ENCODE measurements at regions not wholly inside any gene's neighbourhood (a gene's known extent, or its start where the extent isn't known, plus 50 kb on each side); places are given as distances from the start of the nearest gene placed in this dataset.
"Not testable (repeated sequence)": the region's sequence is repeated elsewhere in the genome, so short reads cannot be mapped to it uniquely, and the experiment has no call there.

- DNase-seq (ENCODE audit: low spot score): no peak
Measured at GRCh38 chrX:34576864-34577263, 80.2 kb downstream of the TMEM47 start.

GRCh38 chrX:34565981-34566380 lies 91.1 kb downstream of the TMEM47 start:
- DNase-seq (ENCODE audit: low spot score): no peak

GRCh38 chrX:34563804-34564203 lies 93.3 kb downstream of the TMEM47 start:
- no peak for DNase-seq (ENCODE audit: low spot score)

- no peak for DNase-seq (ENCODE audit: low spot score)
Measured at GRCh38 chrX:34563061-34563460, 94.0 kb downstream of the TMEM47 start.

- DNase-seq (ENCODE audit: low spot score): no peak
Measured at GRCh38 chrX:34562006-34562405, 95.1 kb downstream of the TMEM47 start.

GRCh38 chrX:34560180-34560579 lies 96.9 kb downstream of the TMEM47 start:
- no peak for DNase-seq (ENCODE audit: low spot score)

- no peak for DNase-seq (ENCODE audit: low spot score)
Measured at GRCh38 chrX:34559325-34559724, 97.8 kb downstream of the TMEM47 start.

- no peak for DNase-seq (ENCODE audit: low spot score)
Measured at GRCh38 chrX:34557733-34558132, 99.4 kb downstream of the TMEM47 start.

- no peak for DNase-seq (ENCODE audit: low spot score)
Measured at GRCh38 chrX:34555481-34555880, 101.6 kb downstream of the TMEM47 start.

- no peak for DNase-seq (ENCODE audit: low spot score)
Measured at GRCh38 chrX:34546366-34546765, 110.7 kb downstream of the TMEM47 start.

GRCh38 chrX:34528081-34528480 lies 129.0 kb downstream of the TMEM47 start:
- no peak for DNase-seq (ENCODE audit: low spot score)

GRCh38 chrX:34521563-34521962 lies 135.5 kb downstream of the TMEM47 start:
- DNase-seq (ENCODE audit: low spot score): no peak

GRCh38 chrX:34509394-34509793 lies 147.7 kb downstream of the TMEM47 start:
- DNase-seq (ENCODE audit: low spot score): no peak

GRCh38 chrX:34503119-34503518 lies 154.0 kb downstream of the TMEM47 start:
- no peak for DNase-seq (ENCODE audit: low spot score)

GRCh38 chrX:34493086-34493485 lies 164.0 kb downstream of the TMEM47 start:
- DNase-seq (ENCODE audit: low spot score): no peak

GRCh38 chrX:34491126-34491525 lies 166.0 kb downstream of the TMEM47 start:
- DNase-seq (ENCODE audit: low spot score): no peak

- no peak for DNase-seq (ENCODE audit: low spot score)
Measured at GRCh38 chrX:34487364-34487763, 169.7 kb downstream of the TMEM47 start.

GRCh38 chrX:34483980-34484379 lies 173.1 kb downstream of the TMEM47 start:
- DNase-seq (ENCODE audit: low spot score): no peak

- no peak for DNase-seq (ENCODE audit: low spot score)
Measured at GRCh38 chrX:34470507-34470906, 186.6 kb downstream of the TMEM47 start.

GRCh38 chrX:34467437-34467836 lies 189.6 kb downstream of the TMEM47 start:
- no peak for DNase-seq (ENCODE audit: low spot score)

GRCh38 chrX:34463220-34463619 lies 193.9 kb downstream of the TMEM47 start:
- not testable (repeated sequence) for DNase-seq (ENCODE audit: low spot score)

GRCh38 chrX:34457850-34458249 lies 199.2 kb downstream of the TMEM47 start:
- not testable (repeated sequence) for DNase-seq (ENCODE audit: low spot score)

GRCh38 chrX:34437586-34437985 lies 219.5 kb downstream of the TMEM47 start:
- no peak for DNase-seq (ENCODE audit: low spot score)

GRCh38 chrX:34426334-34426733 lies 230.8 kb downstream of the TMEM47 start:
- no peak for DNase-seq (ENCODE audit: low spot score)

- DNase-seq (ENCODE audit: low spot score): no peak
Measured at GRCh38 chrX:34406580-34406979, 250.5 kb downstream of the TMEM47 start.

All from globus pallidus (tissue), 1 donor.